CD14-positive monocyte (primary cell): ENCODE measurements at regions not wholly inside any gene's neighbourhood (a gene's known extent, or its start where the extent isn't known, plus 50 kb on each side); places are given as distances from the start of the nearest gene placed in this dataset.

Source experiments
- DNase-seq, 3 donors: peaks; one replicate each; pipeline ENCODE4 v3.0.0-alpha.2; 2011 to 2022
- H2AFZ ChIP-seq: 2 replicates; pipeline ENCODE4 v1.6.0; 2012; ENCODE audit warnings: mild to moderate bottlenecking, low read depth, low read length, inconsistent platforms; ENCODE audit not compliant: insufficient read depth, poor library complexity, severe bottlenecking
- H3K27ac ChIP-seq, 2 donors: 1 replicate in 1 of 2; 2 replicates in 1 of 2; pipeline ENCODE4 v1.5.1; 2012 to 2013; ENCODE audit warnings: low read length in 2 of 2, control low read depth in 1 of 2, inconsistent platforms in 1 of 2, low read depth in 1 of 2, mild to moderate bottlenecking in 1 of 2
- H3K27me3 ChIP-seq, 2 donors: one replicate each; pipeline versions ENCODE4 v1.6.0 to v1.6.1; 2011 to 2013; ENCODE audit warnings: low read length in 2 of 2; ENCODE audit not compliant: control insufficient read depth in 2 of 2, insufficient read depth in 2 of 2
- H3K36me3 ChIP-seq, 2 donors: replicated peaks in 1 of 2; 1 replicate in 1 of 2; 2 replicates in 1 of 2; pipeline versions ENCODE4 v1.5.1 to v1.6.1; 2012 to 2013; ENCODE audit warnings: low read length in 2 of 2, control low read depth in 1 of 2, inconsistent platforms in 1 of 2, mild to moderate bottlenecking in 1 of 2; ENCODE audit not compliant: insufficient read depth in 2 of 2, control insufficient read depth in 1 of 2
- H3K4me1 ChIP-seq, 2 donors: 1 replicate in 1 of 2; 2 replicates in 1 of 2; pipeline versions ENCODE4 v1.5.1 to v1.6.1; 2012 to 2013; ENCODE audit warnings: low read length in 2 of 2, control low read depth in 1 of 2, inconsistent platforms in 1 of 2, mild to moderate bottlenecking in 1 of 2, moderate library complexity in 1 of 2; ENCODE audit not compliant: insufficient read depth in 2 of 2, control insufficient read depth in 1 of 2
- H3K4me2 ChIP-seq: replicated peaks from 2 replicates; pipeline ENCODE3; 2012; ENCODE audit warnings: low read length, moderate library complexity, mild to moderate bottlenecking; ENCODE audit not compliant: poor library complexity, severe bottlenecking; ENCODE audit errors: extremely low read depth
- H3K4me3 ChIP-seq, 3 experiments: fragments of 200-600 bp in 1 of 3; sonication (generic) in 1 of 3; replicated peaks in 1 of 3; 1 replicate in 2 of 3; 2 replicates in 1 of 3; pipeline ENCODE4 v1.5.1; 2011 to 2013; ENCODE audit warnings: low read length in 3 of 3, mild to moderate bottlenecking in 3 of 3, control low read depth in 2 of 3, low read depth in 2 of 3, inconsistent platforms in 1 of 3, moderate library complexity in 1 of 3
- H3K79me2 ChIP-seq: 2 replicates; pipeline ENCODE4 v1.6.0; 2012; ENCODE audit warnings: mild to moderate bottlenecking, control low read depth, inconsistent platforms, low read length, moderate library complexity; ENCODE audit not compliant: insufficient read depth
- H3K9ac ChIP-seq: 2 replicates; pipeline ENCODE4 v1.6.0; 2017; ENCODE audit warnings: low read length, mild to moderate bottlenecking; ENCODE audit not compliant: insufficient read depth, poor library complexity, severe bottlenecking
- H3K9me3 ChIP-seq, 2 donors: replicated peaks in 1 of 2; 1 replicate in 1 of 2; 2 replicates in 1 of 2; pipeline versions ENCODE4 v1.5.1 to v1.6.1; 2012 to 2013; ENCODE audit warnings: low read length in 2 of 2, control low read depth in 1 of 2; ENCODE audit not compliant: control insufficient read depth in 1 of 2, insufficient read depth in 1 of 2
- H4K20me1 ChIP-seq: 2 replicates; pipeline ENCODE4 v1.6.0; 2012; ENCODE audit warnings: mild to moderate bottlenecking, low read length, control low read depth, moderate library complexity; ENCODE audit not compliant: insufficient read depth
- H3K27ac Mint-ChIP-seq, 7 donors: one replicate each; pipeline ENCODE4 v1.8.0; 2020; ENCODE audit warnings: mild to moderate bottlenecking in 7 of 7, mixed read lengths in 7 of 7, moderate library complexity in 6 of 7, inconsistent platforms in 2 of 7
- H3K27me3 Mint-ChIP-seq, 3 donors: one replicate each; pipeline ENCODE4 v1.8.0; 2021 to 2022; ENCODE audit warnings: low read depth in 3 of 3, mild to moderate bottlenecking in 3 of 3, mixed read lengths in 3 of 3, moderate library complexity in 3 of 3, inconsistent platforms in 1 of 3
- H3K36me3 Mint-ChIP-seq, 2 donors: one replicate each; pipeline ENCODE4 v1.8.0; 2020; ENCODE audit warnings: mixed read lengths in 2 of 2, inconsistent platforms in 1 of 2, mild to moderate bottlenecking in 1 of 2
- H3K4me1 Mint-ChIP-seq: one replicate; pipeline ENCODE4 v1.8.0; 2020; ENCODE audit warnings: mild to moderate bottlenecking, mixed read lengths
- H3K4me3 Mint-ChIP-seq, 2 donors: one replicate each; pipeline ENCODE4 v1.8.0; 2020; ENCODE audit warnings: mild to moderate bottlenecking in 2 of 2, mixed read lengths in 2 of 2, moderate library complexity in 1 of 2
- H3K9me3 Mint-ChIP-seq, 7 donors: one replicate each; pipeline ENCODE4 v1.8.0; 2020 to 2022; ENCODE audit warnings: mixed read lengths in 7 of 7, mild to moderate bottlenecking in 6 of 7, moderate library complexity in 6 of 7, inconsistent platforms in 2 of 7
- CTCF ChIP-seq: fragments of 200-600 bp; IDR thresholded peaks from one replicate; pipeline ENCODE4 v1.8.0; 2022; ENCODE audit warnings: antibody characterized with exemption, mild to moderate bottlenecking
- WGBS: methylation state at CpG from one replicate; pipeline ENCODE4 v1.1.5; 2013; ENCODE audit warnings: missing lambda C conversion rate; ENCODE audit not compliant: insufficient coverage; 5-methylcytosine and 5-hydroxymethylcytosine counted together
- intact Hi-C, 2 donors: fragments of 100-400 bp; cut with micrococcal nuclease; formaldehyde crosslinking; loops; one replicate each; pipeline versions ENCODE4 v1.15.0 to v1.15.1; 2023

GRCh38 chr2:236960531-236960930 lies 125.2 kb upstream of the COPS8 start:
- Histone ChIP-seq H2AFZ (no peak overlapping the region), H3K4me3 (no peak overlapping the region), H3K4me1 (no peaks in the 10 kb centered on the region), H4K20me1 (no peaks in the 10 kb centered on the region), H3K4me2 (no peak overlapping the region), H3K9ac (no peak overlapping the region), H3K27ac (no peak overlapping the region), H3K27me3 (peaks cover 0 to 8% of the 10 kb centered on the region in 2 donors), H3K79me2 (no peaks in the 10 kb centered on the region), H3K9me3 (no peaks in the 10 kb centered on the region), H3K36me3 (no peaks in the 10 kb centered on the region)
- DNase-seq: no peak
- Mint-ChIP-seq H3K4me1 (no peaks in the 10 kb centered on the region), H3K27me3 (peaks cover 4 to 7% (median 6%) of the 10 kb centered on the region in 3 donors), H3K4me3 (no peak overlapping the region), H3K36me3 (peaks cover 0 to 2% of the 10 kb centered on the region in 2 donors), H3K27ac (no peak overlapping the region), H3K9me3 (peaks cover 0 to 9% (median 1%) of the 10 kb centered on the region in 7 donors)
- WGBS: 99% methylated on average over 10 of the region's 14 CpGs
- intact Hi-C loops: no loop called here
- no peak for TF ChIP-seq CTCF

- TF ChIP-seq CTCF: no peak
- Mint-ChIP-seq H3K4me3 (no peak overlapping the region), H3K27me3 (peaks cover 2 to 3% (median 2%) of the 10 kb centered on the region in 3 donors), H3K4me1 (peaks cover 7% of the 10 kb centered on the region), H3K36me3 (peaks cover 0 to 2% of the 10 kb centered on the region in 2 donors), H3K27ac (no peak overlapping the region), H3K9me3 (peaks cover 0 to 7% (median 1%) of the 10 kb centered on the region in 7 donors)
- H3K4me3 ChIP-seq: no peak overlapping the region
- H3K36me3 ChIP-seq: no peaks in the 10 kb centered on the region
- WGBS: 85% methylated on average over 3 of the region's 4 CpGs
- no peak overlapping the region for H3K4me2 ChIP-seq
- no peaks in the 10 kb centered on the region for H3K9me3 ChIP-seq
- intact Hi-C loops: no loop called here
- H4K20me1 ChIP-seq: no peaks in the 10 kb centered on the region
- no peaks in the 10 kb centered on the region for H3K27me3 ChIP-seq
- no peaks in the 10 kb centered on the region for H3K79me2 ChIP-seq
- DNase-seq: no peak
- H2AFZ ChIP-seq: no peak overlapping the region
- H3K4me1 ChIP-seq: no peaks in the 10 kb centered on the region
- H3K9ac ChIP-seq: no peak overlapping the region
- H3K27ac ChIP-seq: no peak overlapping the region
These were observed 122.9 kb upstream of the COPS8 start for GRCh38 chr2:236962816-236963215.
